ENCODE measurements at regions not wholly inside any gene's neighbourhood (a gene's known extent, or its start where the extent isn't known, plus 50 kb on each side); places are given as distances from the start of the nearest gene placed in this dataset.
A peak's percentile ranks its signal among the peaks of the same experiment; 100 is the strongest.

DNA sequence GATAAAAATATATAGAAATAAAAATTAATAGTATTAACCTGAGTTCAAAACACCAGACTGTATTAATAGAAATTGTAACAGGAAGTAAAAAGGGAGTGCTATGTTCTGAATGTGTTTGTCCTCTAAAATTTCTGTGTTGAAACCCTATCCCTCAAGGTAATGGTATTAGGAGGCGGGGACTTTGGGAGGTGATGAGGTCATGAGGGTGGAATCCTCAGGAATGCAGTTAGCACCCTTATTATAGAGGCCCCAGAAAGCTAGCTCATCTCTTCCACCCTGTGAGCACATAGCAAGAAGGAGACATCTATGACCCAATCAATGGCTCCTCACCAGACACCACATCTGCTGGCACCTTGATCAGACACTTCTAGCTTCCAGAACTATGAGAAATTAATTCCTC lies 124.5 kb downstream of the CMPK2 start:
- TF ChIP-seq CTCF (IDR thresholded peaks at IDR 0.05; ENCODE audit: poor library complexity, severe bottlenecking): no peak
- ATAC-seq (ENCODE audit: low read depth): peak; percentile 44; the same call in 2 of the 3 replicates
- no peaks in the 10 kb centered on the region for H3K36me3 ChIP-seq (ENCODE audit: low read depth)
- H3K9me3 ChIP-seq (ENCODE audit: severe bottlenecking): no peaks in the 10 kb centered on the region
- H3K4me3 ChIP-seq (ENCODE audit: severe bottlenecking): no peak overlapping the region
- no peaks in the 10 kb centered on the region for H3K4me1 ChIP-seq (ENCODE audit: insufficient read depth, poor library complexity, severe bottlenecking)
- H3K27ac ChIP-seq (ENCODE audit: poor library complexity, severe bottlenecking): no peak overlapping the region
- no peaks in the 10 kb centered on the region for H3K27me3 ChIP-seq (ENCODE audit: insufficient read depth, poor library complexity, severe bottlenecking)
- no peak for DNase-seq (ENCODE audit: low spot score)

- no peak for ATAC-seq (ENCODE audit: low read depth)
- Histone ChIP-seq H3K36me3 (ENCODE audit: low read depth) (no peaks in the 10 kb centered on the region), H3K27me3 (ENCODE audit: insufficient read depth, poor library complexity, severe bottlenecking) (no peaks in the 10 kb centered on the region), H3K4me3 (ENCODE audit: severe bottlenecking) (no peak overlapping the region), H3K27ac (ENCODE audit: poor library complexity, severe bottlenecking) (no peak overlapping the region), H3K9me3 (ENCODE audit: severe bottlenecking) (no peaks in the 10 kb centered on the region), H3K4me1 (ENCODE audit: insufficient read depth, poor library complexity, severe bottlenecking) (no peaks in the 10 kb centered on the region)
- no peak for TF ChIP-seq CTCF (IDR thresholded peaks at IDR 0.05; ENCODE audit: poor library complexity, severe bottlenecking)
- no peak for DNase-seq (ENCODE audit: low spot score)
Measured at GRCh38 chr2:6744038-6744437, 121.7 kb downstream of the CMPK2 start.

- H3K9me3 ChIP-seq (ENCODE audit: severe bottlenecking): no peaks in the 10 kb centered on the region
- H3K4me1 ChIP-seq (ENCODE audit: insufficient read depth, poor library complexity, severe bottlenecking): no peaks in the 10 kb centered on the region
- ATAC-seq (ENCODE audit: low read depth): no peak
- no peak overlapping the region for H3K27ac ChIP-seq (ENCODE audit: poor library complexity, severe bottlenecking)
- no peak for TF ChIP-seq CTCF (IDR thresholded peaks at IDR 0.05; ENCODE audit: poor library complexity, severe bottlenecking)
- DNase-seq (ENCODE audit: low spot score): no peak
- H3K27me3 ChIP-seq (ENCODE audit: insufficient read depth, poor library complexity, severe bottlenecking): no peaks in the 10 kb centered on the region
- H3K36me3 ChIP-seq (ENCODE audit: low read depth): no peaks in the 10 kb centered on the region
- no peak overlapping the region for H3K4me3 ChIP-seq (ENCODE audit: severe bottlenecking)
Measured at GRCh38 chr2:6747433-6747832, 118.3 kb downstream of the CMPK2 start.

DNA sequence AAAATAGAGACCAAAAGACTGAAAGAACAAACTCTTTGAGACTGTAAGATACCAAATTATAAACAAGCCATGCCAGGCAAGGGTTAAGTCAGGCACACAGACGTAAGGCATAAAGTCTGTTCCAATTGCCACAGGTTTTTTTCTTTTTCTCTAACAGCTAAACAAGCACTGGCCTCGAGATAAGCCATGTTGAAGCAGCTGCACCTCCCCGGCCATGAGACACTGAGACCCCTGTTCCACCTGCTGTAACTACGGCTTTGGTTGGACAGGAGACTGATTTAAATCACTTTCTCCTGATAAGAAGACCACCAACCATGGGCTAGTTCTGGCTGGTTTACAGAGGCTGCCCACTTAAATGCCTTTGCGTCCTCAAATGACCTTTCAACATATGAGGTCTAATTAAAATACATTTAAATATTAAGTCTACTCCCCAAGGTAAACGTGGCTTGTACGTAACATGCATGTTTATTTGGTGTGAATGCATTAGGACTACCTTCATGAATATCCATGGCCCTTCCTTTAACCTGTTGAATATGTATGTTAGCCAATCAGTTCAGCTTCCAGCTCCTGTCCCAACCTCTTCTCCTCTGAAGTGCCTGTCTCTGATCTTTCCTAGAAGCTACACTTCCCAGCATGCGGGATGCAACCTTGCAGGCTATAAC lies 117.2 kb downstream of the CMPK2 start:
- no peak for TF ChIP-seq CTCF (IDR thresholded peaks at IDR 0.05; ENCODE audit: poor library complexity, severe bottlenecking)
- Histone ChIP-seq H3K36me3 (ENCODE audit: low read depth) (no peaks in the 10 kb centered on the region), H3K4me3 (ENCODE audit: severe bottlenecking) (no peak overlapping the region), H3K4me1 (ENCODE audit: insufficient read depth, poor library complexity, severe bottlenecking) (no peaks in the 10 kb centered on the region), H3K9me3 (ENCODE audit: severe bottlenecking) (no peaks in the 10 kb centered on the region), H3K27ac (ENCODE audit: poor library complexity, severe bottlenecking) (no peak overlapping the region), H3K27me3 (ENCODE audit: insufficient read depth, poor library complexity, severe bottlenecking) (no peaks in the 10 kb centered on the region)
- DNase-seq (ENCODE audit: low spot score): no peak
- ATAC-seq (ENCODE audit: low read depth): no peak

DNA sequence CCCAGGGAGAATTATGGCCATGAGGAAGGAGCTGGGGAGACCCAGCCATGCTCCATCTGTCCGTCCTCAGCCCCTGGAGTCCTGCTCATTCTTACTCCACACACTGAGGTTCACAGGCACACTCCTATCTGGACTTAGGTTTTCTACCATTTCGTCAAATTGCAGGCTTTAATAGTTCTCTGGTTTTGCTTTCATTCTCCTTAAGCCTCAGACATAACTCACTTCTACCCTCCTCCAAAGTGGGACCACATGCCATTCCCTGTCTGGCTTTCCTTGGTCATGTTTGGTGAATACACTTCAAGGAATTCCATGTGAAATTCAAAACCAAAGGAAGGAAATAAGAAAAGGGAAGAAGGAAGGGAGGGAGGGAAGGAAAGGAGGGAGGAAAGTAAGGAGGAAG lies 115.7 kb downstream of the CMPK2 start:
- TF ChIP-seq CTCF (IDR thresholded peaks at IDR 0.05; ENCODE audit: poor library complexity, severe bottlenecking): no peak
- H3K4me1 ChIP-seq (ENCODE audit: insufficient read depth, poor library complexity, severe bottlenecking): no peaks in the 10 kb centered on the region
- DNase-seq (ENCODE audit: low spot score): no peak
- no peaks in the 10 kb centered on the region for H3K36me3 ChIP-seq (ENCODE audit: low read depth)
- no peaks in the 10 kb centered on the region for H3K27me3 ChIP-seq (ENCODE audit: insufficient read depth, poor library complexity, severe bottlenecking)
- no peak for ATAC-seq (ENCODE audit: low read depth)
- no peak overlapping the region for H3K27ac ChIP-seq (ENCODE audit: poor library complexity, severe bottlenecking)
- H3K9me3 ChIP-seq (ENCODE audit: severe bottlenecking): no peaks in the 10 kb centered on the region
- H3K4me3 ChIP-seq (ENCODE audit: severe bottlenecking): no peak overlapping the region

Data from RWPE2 (cell line).